Left renal pelvis (tissue), 4 donors: ENCODE measurements at regions not wholly inside any gene's neighbourhood (a gene's known extent, or its start where the extent isn't known, plus 50 kb on each side); places are given as distances from the start of the nearest gene placed in this dataset.

Experiments used
- DNase-seq, 4 donors: peaks; one replicate each; pipeline ENCODE4 v3.0.0-alpha.2; 2013; ENCODE audit warnings: low read depth in 4 of 4, low spot score in 3 of 4

- DNase-seq: no peak
Observed at GRCh38 chr11:116176484-116177005, 596.2 kb downstream of the BUD13 start.

DNA sequence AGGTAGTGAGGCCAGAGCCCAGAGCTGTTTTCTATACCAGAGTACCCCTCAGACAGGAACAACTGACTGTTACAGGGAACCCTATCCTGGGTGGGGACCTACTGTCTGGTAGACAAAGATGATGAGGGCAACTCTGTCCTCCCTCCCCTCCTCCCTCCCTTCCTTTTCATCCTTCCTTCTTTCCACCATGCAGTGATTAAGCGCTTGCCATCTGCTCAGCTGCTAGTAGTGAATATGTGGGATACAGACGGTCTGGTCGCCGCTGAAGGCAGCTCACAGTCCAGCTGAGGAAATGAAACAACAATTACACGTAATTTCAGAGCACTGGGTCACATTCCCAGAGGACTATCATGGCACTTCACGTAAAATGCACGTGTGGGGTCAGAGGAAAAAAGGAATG, 597.1 kb downstream of the BUD13 start:
- no peak for DNase-seq

- no peak for DNase-seq
Observed at GRCh38 chr11:116173941-116174911, 598.6 kb downstream of the BUD13 start.

GRCh38 chr11:116173506-116173905, 599.3 kb downstream of the BUD13 start:
- DNase-seq: no peak

- DNase-seq: no peak
Observed at GRCh38 chr11:116172851-116173250, 599.9 kb downstream of the BUD13 start.

DNA sequence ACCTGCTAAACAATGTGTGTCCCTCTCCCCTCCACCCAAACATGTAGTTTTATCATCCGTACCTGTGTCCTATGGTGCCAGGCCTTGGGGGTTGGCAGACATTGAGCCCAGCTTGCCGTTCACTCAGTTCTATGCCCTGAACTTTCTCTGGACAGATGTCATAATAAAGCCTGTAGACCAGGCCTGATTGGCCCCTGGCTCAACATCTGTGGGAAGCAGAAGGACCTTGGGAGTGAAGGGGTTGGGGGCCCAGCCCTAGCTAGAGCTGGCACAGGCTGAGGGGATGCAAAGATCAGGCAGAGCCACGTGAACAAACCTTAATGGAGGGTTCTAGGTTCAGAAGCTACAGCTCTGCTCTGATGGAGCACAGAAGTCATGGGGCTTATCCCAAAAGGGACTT, 600.6 kb downstream of the BUD13 start:
- no peak for DNase-seq

- DNase-seq: no peak
Observed at GRCh38 chr11:116171271-116172140, 601.3 kb downstream of the BUD13 start.

DNA sequence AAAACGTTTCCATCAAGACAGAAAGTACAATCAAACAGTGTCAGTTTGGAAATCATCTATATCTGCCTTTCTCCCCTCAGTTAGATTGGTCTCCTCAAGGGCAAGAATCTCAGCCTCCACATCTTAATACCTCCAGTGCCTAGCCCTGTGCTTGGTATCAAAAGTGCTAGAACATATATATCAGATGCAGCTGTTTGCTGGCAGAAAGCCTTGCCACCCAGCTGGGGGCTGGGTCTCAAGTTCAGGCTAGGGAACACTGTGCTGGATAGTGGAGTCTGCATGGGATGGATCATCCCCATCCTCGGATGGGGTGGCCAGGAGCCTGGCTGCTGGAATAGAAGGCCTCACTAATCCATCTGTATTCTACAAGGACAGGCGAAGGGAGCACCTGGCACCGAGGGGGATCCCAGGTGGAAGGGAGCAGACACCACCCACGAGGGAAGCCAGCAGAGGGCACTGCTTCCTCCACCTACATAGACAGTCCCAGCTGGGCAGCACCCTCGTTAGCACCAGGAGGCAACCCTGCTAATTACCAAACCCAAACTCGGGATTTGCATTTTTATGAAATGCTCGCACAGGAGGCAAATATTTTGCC, 602.2 kb downstream of the BUD13 start:
- no peak for DNase-seq

- no peak for DNase-seq
Observed at GRCh38 chr11:116169776-116170175, 603.0 kb downstream of the BUD13 start.

DNA sequence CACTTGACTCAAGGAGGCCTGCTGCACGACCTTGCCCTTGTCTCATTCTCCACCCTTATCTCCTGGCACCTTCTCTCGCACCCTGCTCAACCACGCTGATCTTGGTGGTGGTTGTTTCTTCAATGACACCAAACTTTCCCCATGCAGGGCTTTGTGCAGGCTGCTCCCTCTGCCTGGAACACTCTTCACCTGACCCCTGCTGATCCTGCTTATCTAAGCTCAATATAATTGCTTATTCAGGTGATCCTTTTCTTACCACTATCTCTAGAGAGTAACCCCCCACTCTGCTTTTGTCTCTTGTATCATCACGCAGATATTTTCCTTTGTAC, 604.4 kb downstream of the BUD13 start:
- no peak for DNase-seq

GRCh38 chr11:116167706-116168458, 604.9 kb downstream of the BUD13 start:
- no peak for DNase-seq

DNA sequence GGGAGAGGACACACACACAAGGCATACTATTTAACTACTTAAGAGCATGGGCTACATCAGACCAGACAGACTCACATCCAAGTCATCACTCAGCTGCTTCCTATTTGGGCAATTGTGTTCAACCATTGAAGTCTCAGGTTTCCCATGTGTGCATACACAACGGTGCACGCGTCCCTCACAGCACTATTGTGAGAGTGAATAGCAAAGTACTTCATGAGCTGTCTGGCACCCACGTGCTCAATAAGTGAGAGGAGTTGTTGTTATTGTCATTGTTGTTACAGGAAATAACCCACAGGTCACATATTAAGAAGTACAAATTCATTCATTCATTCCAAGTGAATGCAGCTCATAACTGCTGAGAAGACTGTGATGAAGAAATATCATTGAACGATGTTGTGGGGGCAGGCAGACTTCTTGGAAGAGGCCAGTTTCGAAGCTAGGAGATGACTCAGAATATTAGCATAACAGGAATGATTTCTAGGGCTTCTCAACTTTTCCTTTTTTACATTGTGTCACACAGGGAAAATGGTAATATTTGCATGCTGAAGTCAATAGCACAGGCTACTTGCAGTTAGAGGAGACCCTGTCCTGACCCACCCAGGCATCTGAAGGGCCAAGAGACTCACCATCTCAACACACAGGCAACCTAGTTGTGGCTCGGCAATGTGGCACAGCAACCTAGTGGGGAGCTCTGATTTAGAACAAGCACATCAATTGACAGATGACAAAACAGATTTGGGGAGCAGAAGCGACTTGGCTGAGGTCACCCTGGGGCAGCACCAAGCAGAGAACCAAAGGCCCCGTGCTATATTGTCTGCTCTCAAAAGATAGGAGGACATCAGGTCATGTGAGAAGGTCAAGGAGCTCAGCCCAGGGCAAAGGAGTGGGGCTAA, 606.0 kb downstream of the BUD13 start:
- no peak for DNase-seq

- DNase-seq: no peak
Observed at GRCh38 chr11:116164843-116165242, 607.9 kb downstream of the BUD13 start.

- DNase-seq: peak; percentile 29 to 65 (median 48)
Observed at GRCh38 chr11:116162886-116163230, 609.9 kb downstream of the BUD13 start.

DNA sequence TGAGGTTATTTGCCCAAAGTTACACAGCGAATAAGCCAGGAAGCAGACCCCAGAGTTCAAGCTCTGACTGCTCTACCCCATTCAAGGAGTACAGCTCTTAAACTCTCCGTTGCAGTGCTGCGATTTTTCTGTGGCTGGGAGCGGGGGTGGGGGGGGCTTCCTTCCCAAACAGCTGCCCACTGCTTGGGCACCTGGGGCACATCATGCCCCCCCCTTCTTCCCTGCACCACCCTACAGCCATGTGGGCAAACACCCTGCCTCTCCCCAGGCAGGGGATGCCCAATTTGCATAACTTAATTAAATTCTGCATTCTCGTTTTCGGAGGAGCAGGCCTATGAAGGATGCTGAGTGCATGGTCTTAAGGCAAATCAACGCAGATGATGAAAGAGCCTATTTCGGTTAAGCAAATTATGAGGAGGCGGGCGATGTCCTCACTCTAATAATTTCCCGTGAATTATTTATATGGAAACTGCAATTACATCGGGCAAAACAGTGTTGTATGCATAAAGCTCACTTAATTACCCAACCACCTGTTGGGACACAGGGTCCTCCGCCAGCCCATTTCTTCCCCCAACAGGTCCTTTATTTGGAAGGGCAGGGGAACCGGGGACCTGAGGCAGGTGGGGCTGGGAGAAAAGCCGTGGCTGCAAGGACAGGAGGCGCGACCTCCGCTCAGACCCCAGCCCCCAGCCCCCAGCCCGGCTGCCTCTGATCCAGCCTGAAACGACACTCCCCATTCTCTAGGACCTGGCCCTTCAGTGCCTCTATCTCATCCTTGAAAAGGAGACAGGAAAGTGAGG, 610.5 kb downstream of the BUD13 start:
- no peak for DNase-seq

DNA sequence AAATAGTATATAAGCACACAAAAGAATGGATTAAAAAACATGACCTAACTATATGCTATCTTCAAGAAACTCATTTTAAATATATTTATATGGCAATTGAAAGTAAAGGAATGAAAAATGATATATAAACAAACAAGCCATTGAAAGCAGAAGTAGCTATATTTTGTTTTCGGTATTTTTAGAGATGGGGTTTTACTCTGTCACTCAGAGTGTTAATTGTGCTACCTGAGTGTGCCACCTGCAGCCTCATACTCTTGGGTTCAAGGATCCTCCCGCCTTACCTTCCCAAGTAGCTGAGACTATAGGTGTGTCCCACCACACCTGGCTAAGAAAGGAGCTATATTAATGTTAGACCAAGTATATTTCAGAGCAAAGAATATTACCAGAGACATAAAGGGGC, 624.1 kb downstream of the BUD13 start:
- DNase-seq: no peak

GRCh38 chr11:116148056-116148455, 624.7 kb downstream of the BUD13 start:
- DNase-seq: peak in 1 of 4 donors; percentile 21

DNA sequence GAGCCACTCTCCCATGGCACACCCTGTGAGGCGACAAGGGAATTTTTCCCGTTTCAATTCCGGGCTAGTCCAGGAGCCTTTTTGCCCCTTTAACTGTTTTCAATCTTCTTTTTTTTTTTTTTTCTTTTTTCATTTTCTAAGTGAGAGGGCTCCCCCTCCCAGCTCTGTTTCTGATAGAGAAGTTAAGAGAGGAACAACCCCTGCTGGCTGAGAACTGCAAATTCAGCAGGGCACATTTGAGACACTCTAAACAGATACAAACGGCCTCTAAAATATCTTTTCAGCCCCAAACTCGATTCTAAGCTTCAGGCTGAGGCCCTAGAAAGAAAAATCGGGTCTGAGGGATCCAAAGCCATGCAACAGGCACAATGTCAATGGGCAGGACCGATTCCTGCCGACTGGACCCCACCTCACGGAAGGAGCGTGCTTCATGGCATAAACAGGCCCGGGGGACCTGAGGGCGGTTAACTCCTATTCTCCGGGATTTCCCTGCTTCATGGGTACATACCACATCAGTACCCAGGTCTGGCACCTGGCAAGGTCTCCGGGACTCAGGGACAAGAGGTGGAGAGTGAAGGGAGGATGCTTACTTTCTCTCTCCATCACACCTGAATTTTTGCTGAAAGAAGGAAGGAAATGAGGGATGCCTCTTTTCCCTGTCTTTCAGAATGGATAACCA, 627.5 kb downstream of the BUD13 start:
- DNase-seq: no peak
